ENCODE measurements at regions not wholly inside any gene's neighbourhood (a gene's known extent, or its start where the extent isn't known, plus 50 kb on each side); places are given as distances from the start of the nearest gene placed in this dataset.
"Not testable (repeated sequence)": the region's sequence is repeated elsewhere in the genome, so short reads cannot be mapped to it uniquely, and the experiment has no call there.

DNA sequence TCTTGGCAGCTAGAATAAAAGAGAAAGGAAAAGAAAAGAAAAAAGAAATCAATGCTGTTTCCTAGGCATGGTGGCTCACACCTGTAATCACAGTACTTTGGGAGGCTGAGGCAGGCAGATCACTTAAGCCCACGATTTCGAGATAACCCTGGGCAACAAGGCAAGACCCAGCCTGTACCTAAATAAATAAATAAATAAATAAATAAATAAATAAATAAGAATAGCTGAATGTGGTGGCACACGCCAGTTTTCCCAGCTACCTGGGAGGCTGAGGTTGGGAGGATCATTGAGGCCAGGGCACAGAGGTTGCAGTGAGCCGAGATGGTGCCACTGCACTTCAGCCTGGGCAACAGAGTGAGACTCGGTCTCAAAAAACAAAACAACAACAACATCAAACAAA, 705.0 kb upstream of the SEMA3D start:
- POLR2A ChIA-PET; H3K27ac Mint-ChIP-seq; DNase-seq; H3K4me3 Mint-ChIP-seq; CTCF ChIA-PET; H3K4me1 Mint-ChIP-seq (ENCODE audit: low read depth); H3K36me3 Mint-ChIP-seq; intact Hi-C loops (cut with micrococcal nuclease); H3K9me3 Mint-ChIP-seq; H3K27me3 Mint-ChIP-seq: not testable (repeated sequence)

DNA sequence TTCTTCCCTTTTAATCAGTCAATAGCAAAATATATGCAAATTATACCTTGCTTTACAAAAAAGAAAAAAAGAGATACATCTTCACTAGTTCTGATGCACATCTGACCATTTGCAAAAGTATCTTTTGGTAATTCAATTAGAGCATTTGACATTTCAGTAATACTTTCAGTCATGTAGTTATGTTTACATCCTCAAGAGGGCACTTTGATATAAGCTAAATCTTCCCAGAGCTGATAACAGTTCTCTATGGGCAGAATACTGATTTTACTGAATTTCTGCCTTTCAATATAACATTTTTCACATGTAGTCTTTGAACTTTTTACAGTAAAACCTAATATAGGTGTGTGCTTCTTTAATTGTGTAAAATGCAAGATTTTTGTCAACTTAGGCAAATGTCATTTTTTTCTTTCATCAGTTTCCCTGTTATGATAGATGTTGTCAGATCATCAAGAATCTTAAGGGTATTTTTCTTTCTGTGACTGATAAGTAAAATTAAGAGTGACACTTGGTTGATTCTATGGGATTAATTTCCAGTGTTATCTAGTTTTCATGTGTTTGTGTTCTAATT, 703.5 kb upstream of the SEMA3D start:
- CTCF ChIA-PET: interaction anchor here (0.8 to 1.4 kb wide), 3 partner anchors 10 to 579 kb away, joined by 3 read pairs; no protein-coding TSS in a partner anchor
- no peak overlapping the region for H3K4me3 Mint-ChIP-seq
- intact Hi-C loops (cut with micrococcal nuclease): no loop called here

DNA sequence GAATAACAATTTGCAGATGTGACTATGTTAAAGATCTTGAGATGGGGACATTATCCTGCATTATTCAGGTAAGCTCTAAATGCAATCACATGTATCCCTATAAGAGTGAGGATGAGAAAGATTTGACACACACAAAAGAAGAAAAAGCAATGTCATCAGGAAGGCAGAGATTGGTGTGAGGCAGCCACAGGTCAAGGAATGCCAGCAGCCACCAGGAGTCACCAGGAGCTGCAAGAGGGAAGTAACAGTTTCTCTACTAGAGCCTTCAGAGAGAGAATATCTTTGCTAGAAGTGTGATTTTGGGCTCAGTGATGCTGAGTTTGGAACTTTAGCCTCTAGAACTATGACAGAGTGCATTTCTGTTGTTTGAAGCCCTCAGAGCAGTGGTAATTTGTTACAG, 700.3 kb upstream of the SEMA3D start:
- ChIA-PET POLR2A (no interaction called here), CTCF (no interaction called here)
- Mint-ChIP-seq H3K9me3 (no peaks in the 10 kb centered on the region), H3K36me3 (no peaks in the 10 kb centered on the region), H3K27ac (no peak overlapping the region), H3K27me3 (no peaks in the 10 kb centered on the region), H3K4me1 (ENCODE audit: low read depth) (no peaks in the 10 kb centered on the region), H3K4me3 (no peak overlapping the region)
- no peak for DNase-seq
- intact Hi-C loops (cut with micrococcal nuclease): no loop called here

More for the DNA sequence above, 703.5 kb upstream of the SEMA3D start:
- H3K4me1 Mint-ChIP-seq (ENCODE audit: low read depth): no peaks in the 10 kb centered on the region
- H3K27me3 Mint-ChIP-seq: no peaks in the 10 kb centered on the region
- no peaks in the 10 kb centered on the region for H3K9me3 Mint-ChIP-seq
- DNase-seq: no peak
- H3K36me3 Mint-ChIP-seq: no peaks in the 10 kb centered on the region
- H3K27ac Mint-ChIP-seq: no peak overlapping the region
- POLR2A ChIA-PET: no interaction called here

GRCh38 chr7:85882335-85882734, 695.5 kb upstream of the SEMA3D start:
- Mint-ChIP-seq H3K36me3 (no peaks in the 10 kb centered on the region), H3K27me3 (no peaks in the 10 kb centered on the region), H3K4me1 (ENCODE audit: low read depth) (no peaks in the 10 kb centered on the region), H3K27ac (no peak overlapping the region), H3K9me3 (peaks cover 8% of the 10 kb centered on the region), H3K4me3 (no peak overlapping the region)
- intact Hi-C loops (cut with micrococcal nuclease): no loop called here
- DNase-seq: no peak
- ChIA-PET POLR2A (no interaction called here), CTCF (no interaction called here)

GRCh38 chr7:85875398-85875797, 688.5 kb upstream of the SEMA3D start:
- POLR2A ChIA-PET: no interaction called here
- H3K4me3 Mint-ChIP-seq: no peak overlapping the region

GRCh38 chr7:85866540-85866939, 679.7 kb upstream of the SEMA3D start:
- ChIA-PET POLR2A (no interaction called here), CTCF (no interaction called here)
- Mint-ChIP-seq H3K27ac (no peak overlapping the region), H3K27me3 (no peaks in the 10 kb centered on the region), H3K4me1 (ENCODE audit: low read depth) (no peaks in the 10 kb centered on the region), H3K36me3 (no peaks in the 10 kb centered on the region), H3K9me3 (peaks cover 23% of the 10 kb centered on the region), H3K4me3 (no peak overlapping the region)
- DNase-seq: no peak
- intact Hi-C loops (cut with micrococcal nuclease): no loop called here

More at GRCh38 chr7:85875398-85875797, 688.5 kb upstream of the SEMA3D start:
- Mint-ChIP-seq H3K9me3 (peaks cover 10% of the 10 kb centered on the region), H3K36me3 (no peaks in the 10 kb centered on the region), H3K4me1 (ENCODE audit: low read depth) (no peaks in the 10 kb centered on the region), H3K27ac (no peak overlapping the region), H3K27me3 (no peaks in the 10 kb centered on the region)
- intact Hi-C loops (cut with micrococcal nuclease): no loop called here
- CTCF ChIA-PET: no interaction called here
- DNase-seq: no peak

- H3K27ac Mint-ChIP-seq: no peak overlapping the region
- CTCF ChIA-PET: no interaction called here
- H3K9me3 Mint-ChIP-seq: peaks cover 2% of the 10 kb centered on the region
- H3K36me3 Mint-ChIP-seq: no peaks in the 10 kb centered on the region
- no peaks in the 10 kb centered on the region for H3K4me1 Mint-ChIP-seq (ENCODE audit: low read depth)
- intact Hi-C loops (cut with micrococcal nuclease): no loop called here
- H3K4me3 Mint-ChIP-seq: no peak overlapping the region
- no peaks in the 10 kb centered on the region for H3K27me3 Mint-ChIP-seq
- DNase-seq: no peak
- POLR2A ChIA-PET: no interaction called here
Measured at GRCh38 chr7:85851571-85852193, 664.8 kb upstream of the SEMA3D start.

DNA sequence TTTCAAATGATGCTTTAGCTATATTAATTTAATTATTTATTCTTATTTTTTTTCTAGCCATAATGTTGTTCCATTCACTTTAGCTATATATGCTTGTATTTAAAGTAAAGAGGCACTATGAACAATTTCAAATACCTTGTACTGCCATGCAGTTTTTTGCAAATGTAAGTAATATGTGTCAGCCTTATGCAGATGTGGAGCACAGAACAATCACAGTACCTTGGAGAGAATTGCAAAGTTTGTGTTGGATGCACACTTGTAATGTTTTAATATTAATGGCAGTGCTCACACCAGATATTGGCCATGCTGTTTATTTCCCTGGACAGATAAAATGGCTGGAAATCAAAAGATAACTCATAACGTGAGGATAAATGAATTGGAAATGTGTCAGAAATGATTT, 663.5 kb upstream of the SEMA3D start:
- CTCF ChIA-PET: no interaction called here
- no peak overlapping the region for H3K27ac Mint-ChIP-seq
- intact Hi-C loops (cut with micrococcal nuclease): no loop called here
- H3K9me3 Mint-ChIP-seq: peaks cover 2% of the 10 kb centered on the region
- no peak overlapping the region for H3K4me3 Mint-ChIP-seq
- DNase-seq: no peak
- H3K4me1 Mint-ChIP-seq (ENCODE audit: low read depth): no peaks in the 10 kb centered on the region
- POLR2A ChIA-PET: no interaction called here
- no peaks in the 10 kb centered on the region for H3K36me3 Mint-ChIP-seq
- no peaks in the 10 kb centered on the region for H3K27me3 Mint-ChIP-seq

DNA sequence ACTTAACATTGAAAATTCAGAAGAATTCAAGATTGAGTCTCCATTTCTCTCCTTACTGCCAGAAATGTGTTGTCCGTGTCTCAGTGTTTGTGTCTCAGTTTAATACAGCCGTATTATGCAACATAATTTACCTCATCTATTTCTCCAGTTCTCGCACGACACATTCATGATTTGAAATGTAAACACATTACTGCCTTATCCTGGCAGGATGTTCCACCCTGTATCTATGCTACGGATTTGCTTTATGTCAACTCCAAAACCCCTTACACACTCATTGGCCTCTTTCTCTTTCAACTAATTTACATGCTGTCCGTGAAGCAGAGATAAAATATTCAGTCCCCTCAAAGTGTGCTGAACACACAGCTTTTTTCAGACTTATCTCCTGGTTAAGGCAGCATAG, 653.7 kb upstream of the SEMA3D start:
- POLR2A ChIA-PET: no interaction called here
- no peaks in the 10 kb centered on the region for H3K4me1 Mint-ChIP-seq (ENCODE audit: low read depth)
- peaks cover 2% of the 10 kb centered on the region for H3K9me3 Mint-ChIP-seq
- intact Hi-C loops (cut with micrococcal nuclease): no loop called here
- H3K27ac Mint-ChIP-seq: no peak overlapping the region
- no peak overlapping the region for H3K4me3 Mint-ChIP-seq
- CTCF ChIA-PET: no interaction called here
- no peaks in the 10 kb centered on the region for H3K27me3 Mint-ChIP-seq
- no peaks in the 10 kb centered on the region for H3K36me3 Mint-ChIP-seq
- DNase-seq: no peak

DNA sequence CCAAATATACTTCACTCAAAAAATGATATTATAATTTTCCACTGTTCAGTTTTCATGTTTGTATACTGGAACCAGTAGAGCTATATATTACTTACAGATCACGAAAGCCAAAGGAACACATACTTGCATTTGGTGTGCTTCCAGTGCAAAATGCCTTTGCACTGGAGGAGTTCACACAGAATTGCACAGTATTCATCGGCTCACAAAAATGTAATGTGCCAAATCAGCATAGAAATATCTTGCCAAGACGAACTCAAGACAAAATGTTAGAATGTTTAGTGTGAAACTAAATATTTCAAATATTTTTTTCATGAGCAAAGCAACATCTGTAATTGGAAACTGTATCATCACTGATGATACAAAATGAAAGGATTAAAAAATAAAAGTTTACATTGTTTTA, 646.2 kb upstream of the SEMA3D start:
- no peak for DNase-seq
- POLR2A ChIA-PET: no interaction called here
- H3K27me3 Mint-ChIP-seq: no peaks in the 10 kb centered on the region
- no peak overlapping the region for H3K27ac Mint-ChIP-seq
- H3K4me3 Mint-ChIP-seq: no peak overlapping the region
- intact Hi-C loops (cut with micrococcal nuclease): no loop called here
- no peaks in the 10 kb centered on the region for H3K4me1 Mint-ChIP-seq (ENCODE audit: low read depth)
- peaks cover 3% of the 10 kb centered on the region for H3K9me3 Mint-ChIP-seq
- CTCF ChIA-PET: no interaction called here
- no peaks in the 10 kb centered on the region for H3K36me3 Mint-ChIP-seq

DNA sequence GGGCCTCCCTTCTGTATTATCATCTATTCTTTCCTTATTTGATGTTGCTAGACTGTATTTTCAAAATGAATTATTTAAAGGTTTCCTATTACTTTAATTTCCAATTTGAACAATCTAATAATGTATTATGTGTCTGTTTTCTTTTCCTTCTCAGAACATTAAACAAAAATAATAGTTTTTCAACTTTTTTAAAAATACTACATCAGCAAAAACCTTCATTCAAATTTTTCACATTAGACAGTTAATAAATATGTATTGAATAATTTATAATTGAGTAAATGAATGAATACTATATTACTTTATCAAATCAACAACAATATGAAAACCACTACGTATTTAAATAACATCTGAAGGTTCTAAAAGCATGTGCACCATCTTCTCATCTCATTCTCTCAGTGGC, 644.1 kb upstream of the SEMA3D start:
- ChIA-PET POLR2A (no interaction called here), CTCF (no interaction called here)
- Mint-ChIP-seq H3K27ac (no peak overlapping the region), H3K36me3 (no peaks in the 10 kb centered on the region), H3K4me3 (no peak overlapping the region), H3K4me1 (ENCODE audit: low read depth) (no peaks in the 10 kb centered on the region), H3K27me3 (no peaks in the 10 kb centered on the region), H3K9me3 (peaks cover 3% of the 10 kb centered on the region)
- intact Hi-C loops (cut with micrococcal nuclease): no loop called here
- DNase-seq: no peak

DNA sequence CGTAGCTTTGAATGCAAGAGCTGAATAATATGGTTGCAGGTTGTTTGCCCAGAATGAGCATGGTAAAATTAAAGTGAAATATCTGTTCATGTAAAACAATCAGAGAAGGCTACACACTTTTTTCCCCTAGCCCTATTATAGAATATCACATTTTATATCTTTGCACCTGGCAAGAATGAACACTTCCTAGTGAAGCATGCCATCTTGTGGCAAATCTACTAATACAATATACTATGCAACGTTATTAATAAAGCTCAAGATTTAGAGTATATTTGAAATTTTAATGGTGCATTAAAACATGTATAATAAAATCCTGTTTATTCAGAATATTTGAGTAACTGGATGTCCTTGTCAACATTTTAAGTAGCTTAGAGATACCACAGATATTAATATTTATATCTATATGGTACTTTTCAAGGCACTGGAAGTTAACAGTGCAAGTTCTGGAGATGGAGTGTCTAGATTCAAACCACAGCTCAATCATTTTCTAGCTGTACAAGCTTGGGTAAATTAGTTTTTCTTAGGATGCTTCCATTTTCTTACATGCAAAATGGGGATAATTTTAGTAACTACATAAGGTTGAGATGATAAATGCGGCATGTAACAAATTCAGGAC, 643.1 kb upstream of the SEMA3D start:
- Mint-ChIP-seq H3K4me1 (ENCODE audit: low read depth) (no peaks in the 10 kb centered on the region), H3K27me3 (no peaks in the 10 kb centered on the region), H3K27ac (no peak overlapping the region), H3K36me3 (no peaks in the 10 kb centered on the region), H3K9me3 (peaks cover 3% of the 10 kb centered on the region), H3K4me3 (no peak overlapping the region)
- no peak for DNase-seq
- intact Hi-C loops (cut with micrococcal nuclease): no loop called here
- ChIA-PET CTCF (interaction anchor here (0.5 to 0.7 kb wide), 2 partner anchors 300 to 799 kb away, joined by 3 read pairs; no protein-coding TSS in a partner anchor), POLR2A (no interaction called here)

DNA sequence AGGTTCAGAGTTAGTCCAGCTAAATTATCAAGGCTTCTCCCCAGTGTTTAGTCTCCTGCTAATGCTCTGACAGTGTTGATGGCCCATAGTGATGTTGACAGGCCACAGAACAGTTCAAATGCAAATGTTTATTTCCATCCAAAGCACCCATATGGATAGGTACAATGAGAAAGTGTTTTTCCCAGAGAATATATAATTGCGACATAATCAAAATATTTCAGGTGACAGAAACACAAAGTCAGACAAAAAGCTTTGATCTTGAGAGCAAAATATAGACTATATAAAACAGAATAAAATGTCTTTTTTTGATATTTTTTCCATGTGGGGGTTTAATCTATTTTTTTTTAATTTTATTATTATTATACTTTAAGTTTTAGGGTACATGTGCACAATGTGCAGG, 642.3 kb upstream of the SEMA3D start:
- Mint-ChIP-seq H3K27me3 (no peaks in the 10 kb centered on the region), H3K4me1 (ENCODE audit: low read depth) (no peaks in the 10 kb centered on the region), H3K9me3 (peaks cover under 1% of the 10 kb centered on the region), H3K4me3 (no peak overlapping the region), H3K27ac (no peak overlapping the region), H3K36me3 (no peaks in the 10 kb centered on the region)
- POLR2A ChIA-PET: no interaction called here
- CTCF ChIA-PET: no interaction called here
- intact Hi-C loops (cut with micrococcal nuclease): no loop called here
- DNase-seq: no peak
